Nephron (organoid): ENCODE measurements at regions not wholly inside any gene's neighbourhood (a gene's known extent, or its start where the extent isn't known, plus 50 kb on each side); places are given as distances from the start of the nearest gene placed in this dataset.
"Not testable (repeated sequence)": the region's sequence is repeated elsewhere in the genome, so short reads cannot be mapped to it uniquely, and the experiment has no call there.

ENCODE experiments used
- H3K27ac Mint-ChIP-seq, 3 experiments: 2 replicates each; pipeline ENCODE4 v1.8.0; 2020; ENCODE audit warnings: mixed read lengths in 3 of 3, mild to moderate bottlenecking in 2 of 3, moderate library complexity in 1 of 3
- H3K27me3 Mint-ChIP-seq: 2 replicates; pipeline ENCODE4 v1.8.0; 2021; ENCODE audit warnings: low read depth, mild to moderate bottlenecking, moderate library complexity, mixed read lengths
- H3K36me3 Mint-ChIP-seq: 2 replicates; pipeline ENCODE4 v1.8.0; 2020; ENCODE audit warnings: low read depth, mixed read lengths
- H3K4me1 Mint-ChIP-seq: 2 replicates; pipeline ENCODE4 v1.8.0; 2020; ENCODE audit warnings: mixed read lengths
- H3K4me3 Mint-ChIP-seq, 3 experiments: 2 replicates each; pipeline ENCODE4 v1.8.0; 2020; ENCODE audit warnings: mild to moderate bottlenecking in 3 of 3, mixed read lengths in 3 of 3, moderate library complexity in 2 of 3
- H3K9me3 Mint-ChIP-seq: 2 replicates; pipeline ENCODE4 v1.8.0; 2020; ENCODE audit warnings: mixed read lengths
- CTCF ChIP-seq, 3 experiments: fragments of 200-600 bp; sonication (generic); IDR thresholded peaks; one replicate each; pipeline ENCODE4 v1.5.0; 2021; ENCODE audit warnings: antibody characterized with exemption in 3 of 3; ENCODE audit not compliant: unreplicated experiment in 3 of 3

DNA sequence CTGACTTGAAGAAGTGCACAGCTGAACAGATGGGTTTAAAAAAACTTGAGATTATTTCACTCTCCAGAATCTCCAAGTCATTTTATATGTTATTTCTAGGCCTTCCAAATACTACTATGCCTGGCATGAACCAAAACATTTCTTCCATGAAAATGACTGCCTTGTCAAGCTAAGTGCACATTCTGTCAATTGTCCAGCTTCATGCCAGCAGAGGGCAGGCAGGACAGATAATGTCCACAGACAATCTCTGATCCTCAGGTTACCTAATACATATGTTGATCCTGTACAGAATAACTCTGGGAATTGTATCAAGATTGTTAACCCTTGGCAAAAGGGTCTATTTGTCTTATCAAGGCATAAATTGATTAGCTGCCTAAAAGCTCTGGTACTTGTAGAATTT, 229.5 kb downstream of the AASDHPPT start:
- H3K27ac Mint-ChIP-seq = no peak overlapping the region
- no peaks in the 10 kb centered on the region for H3K36me3 Mint-ChIP-seq
- no peaks in the 10 kb centered on the region for H3K4me1 Mint-ChIP-seq
- no peaks in the 10 kb centered on the region for H3K27me3 Mint-ChIP-seq
- TF ChIP-seq CTCF (IDR thresholded peaks at IDR 0.05; ENCODE audit: unreplicated experiment in 3 of 3) = no peak
- H3K9me3 Mint-ChIP-seq = peaks cover 7% of the 10 kb centered on the region
- H3K4me3 Mint-ChIP-seq = no peak overlapping the region

GRCh38 chr11:106309070-106309684, 231.7 kb downstream of the AASDHPPT start:
- Mint-ChIP-seq H3K27ac (no peak overlapping the region), H3K27me3 (no peaks in the 10 kb centered on the region), H3K4me3 (no peak overlapping the region), H3K4me1 (no peaks in the 10 kb centered on the region), H3K9me3 (no peaks in the 10 kb centered on the region), H3K36me3 (no peaks in the 10 kb centered on the region)
- TF ChIP-seq CTCF (IDR thresholded peaks at IDR 0.05; ENCODE audit: unreplicated experiment in 3 of 3) = no peak

GRCh38 chr11:106311531-106312230, 234.2 kb downstream of the AASDHPPT start:
- no peak for TF ChIP-seq CTCF (IDR thresholded peaks at IDR 0.05; ENCODE audit: unreplicated experiment in 3 of 3)
- Mint-ChIP-seq H3K36me3 (no peaks in the 10 kb centered on the region), H3K27me3 (no peaks in the 10 kb centered on the region), H3K27ac (no peak overlapping the region), H3K4me1 (no peaks in the 10 kb centered on the region), H3K9me3 (no peaks in the 10 kb centered on the region), H3K4me3 (no peak overlapping the region)

GRCh38 chr11:106317208-106317773, 239.8 kb downstream of the AASDHPPT start:
- H3K27me3 Mint-ChIP-seq, H3K4me1 Mint-ChIP-seq, H3K36me3 Mint-ChIP-seq, H3K27ac Mint-ChIP-seq, H3K4me3 Mint-ChIP-seq: not testable (repeated sequence)
- H3K9me3 Mint-ChIP-seq = peaks cover 13% of the 10 kb centered on the region

GRCh38 chr11:106321601-106322000, 244.1 kb downstream of the AASDHPPT start:
- Mint-ChIP-seq H3K27me3 (no peaks in the 10 kb centered on the region), H3K4me1 (peaks cover 15% of the 10 kb centered on the region), H3K27ac (no peak overlapping the region), H3K36me3 (no peaks in the 10 kb centered on the region), H3K9me3 (peaks cover 17% of the 10 kb centered on the region), H3K4me3 (no peak overlapping the region)
- TF ChIP-seq CTCF (IDR thresholded peaks at IDR 0.05; ENCODE audit: unreplicated experiment in 3 of 3) = no peak

DNA sequence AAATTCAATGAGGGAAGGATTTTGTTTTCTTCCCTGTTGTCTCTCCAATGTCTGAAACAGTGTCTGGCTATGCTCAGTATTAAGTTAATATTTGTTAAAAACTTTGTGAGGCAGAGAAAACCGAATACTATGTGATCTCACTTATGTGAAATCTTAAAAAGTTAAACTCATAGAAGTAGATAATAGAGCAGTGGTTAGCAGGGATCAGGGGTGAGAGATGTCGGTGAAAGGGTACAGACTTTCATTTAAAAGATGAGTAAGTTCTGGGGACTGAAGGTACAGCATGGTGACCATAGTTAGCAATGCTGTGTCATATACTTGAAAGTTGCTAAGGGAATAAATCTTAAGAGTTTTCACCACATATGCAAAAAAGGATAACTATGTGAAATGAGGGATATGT, 244.6 kb downstream of the AASDHPPT start:
- Mint-ChIP-seq H3K36me3 (no peaks in the 10 kb centered on the region), H3K9me3 (peaks cover 17% of the 10 kb centered on the region), H3K4me1 (peaks cover 19% of the 10 kb centered on the region), H3K4me3 (no peak overlapping the region), H3K27me3 (no peaks in the 10 kb centered on the region), H3K27ac (no peak overlapping the region)
- TF ChIP-seq CTCF (IDR thresholded peaks at IDR 0.05; ENCODE audit: unreplicated experiment in 3 of 3) = no peak
